ENCODE measurements at regions not wholly inside any gene's neighbourhood (a gene's known extent, or its start where the extent isn't known, plus 50 kb on each side); places are given as distances from the start of the nearest gene placed in this dataset.
A peak's percentile ranks its signal among the peaks of the same experiment; 100 is the strongest.

GRCh38 chr1:108050911-108051629 lies 86.1 kb upstream of the VAV3 start:
- no peak for DNase-seq (ENCODE audit: low spot score)

DNA sequence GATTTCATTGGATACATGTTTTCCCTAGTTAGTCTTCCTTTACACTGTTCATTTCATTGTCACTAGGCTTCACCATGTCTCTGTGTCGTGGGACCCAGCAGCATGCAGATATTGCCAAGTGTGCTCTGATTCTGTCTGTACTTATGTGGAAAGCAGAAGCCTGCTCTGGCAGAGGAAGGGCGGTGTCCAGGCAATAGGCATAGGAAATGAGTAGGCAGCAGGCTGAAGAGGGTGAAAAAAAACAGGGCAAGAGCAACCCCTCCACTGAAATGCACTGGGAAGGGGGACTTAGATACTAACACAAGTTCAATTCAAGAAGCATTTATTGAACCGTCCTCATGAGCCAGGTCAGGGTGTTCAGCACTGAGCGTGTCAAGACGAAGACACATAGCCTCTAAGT lies 85.2 kb upstream of the VAV3 start:
- DNase-seq (ENCODE audit: low spot score): no peak

DNA sequence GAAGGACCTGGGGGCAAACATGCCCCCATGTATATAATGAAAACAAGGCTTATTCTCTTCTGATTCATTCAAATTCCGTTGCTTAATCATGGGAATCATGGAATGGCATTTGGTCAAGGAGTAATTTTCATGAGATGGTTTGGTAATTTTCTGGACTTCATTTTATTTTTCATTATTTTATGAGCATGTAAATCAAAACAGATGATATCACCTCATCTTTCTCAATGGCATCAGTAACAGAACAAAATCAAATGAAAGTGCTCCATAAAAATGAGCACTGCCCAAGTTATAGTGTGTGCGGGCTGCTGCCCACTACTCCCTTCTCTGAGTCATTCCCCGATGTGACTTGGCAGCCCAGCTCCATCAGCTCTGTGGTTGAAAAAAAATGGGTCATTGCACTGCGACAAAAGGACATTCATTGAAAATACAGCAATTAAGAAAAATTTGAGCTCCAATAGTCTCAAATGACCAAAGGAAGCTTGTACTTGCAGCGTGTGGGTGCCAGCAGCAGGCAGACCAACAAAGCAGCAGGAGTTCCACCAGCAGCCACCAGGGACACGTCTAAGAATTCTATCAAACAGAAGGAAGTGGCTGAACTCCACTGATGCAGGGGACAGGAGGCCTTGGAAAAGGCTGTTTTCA lies 84.3 kb upstream of the VAV3 start:
- DNase-seq (ENCODE audit: low spot score): peak; percentile 50

GRCh38 chr1:108048301-108049177 lies 83.6 kb upstream of the VAV3 start:
- no peak for DNase-seq (ENCODE audit: low spot score)

DNA sequence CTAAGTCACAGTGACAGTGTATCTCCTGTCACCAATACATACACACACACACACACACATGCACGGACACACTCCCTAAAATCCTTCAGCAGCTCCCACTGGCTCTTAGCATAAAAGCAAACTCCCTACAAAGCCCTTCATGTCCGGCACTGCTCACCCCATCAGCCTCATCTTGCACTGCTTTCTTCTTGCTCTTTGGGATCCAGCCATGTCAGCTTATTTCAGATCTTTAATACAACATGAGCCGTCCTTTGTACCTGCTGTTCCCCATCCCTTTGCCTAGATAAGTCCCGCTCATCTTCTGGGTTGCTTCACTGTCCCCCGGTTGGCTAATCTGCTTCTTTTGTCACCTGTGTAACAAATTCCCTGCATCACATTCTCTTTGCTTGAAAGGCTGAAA lies 82.1 kb upstream of the VAV3 start:
- DNase-seq (ENCODE audit: low spot score): no peak

GRCh38 chr1:108046026-108046425 lies 81.0 kb upstream of the VAV3 start:
- no peak for DNase-seq (ENCODE audit: low spot score)

DNA sequence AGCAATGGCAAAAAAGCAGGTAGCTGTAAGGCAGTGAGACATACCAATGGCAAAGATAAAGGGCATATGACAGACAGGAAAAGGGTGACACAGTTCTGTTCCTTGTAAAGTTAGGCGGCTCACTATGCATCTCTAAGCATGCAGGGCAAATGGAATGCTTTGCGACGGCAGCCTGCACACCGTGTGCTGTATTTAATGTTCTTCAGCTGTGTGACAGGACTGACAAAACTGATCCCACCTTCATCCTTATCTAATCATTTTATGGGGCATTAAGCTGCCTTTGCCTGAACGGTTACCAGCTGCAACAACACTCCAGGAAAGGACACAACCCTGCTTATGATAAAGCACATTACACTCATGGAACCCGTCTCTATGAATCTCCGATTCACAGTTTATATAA lies 80.5 kb upstream of the VAV3 start:
- no peak for DNase-seq (ENCODE audit: low spot score)

DNA sequence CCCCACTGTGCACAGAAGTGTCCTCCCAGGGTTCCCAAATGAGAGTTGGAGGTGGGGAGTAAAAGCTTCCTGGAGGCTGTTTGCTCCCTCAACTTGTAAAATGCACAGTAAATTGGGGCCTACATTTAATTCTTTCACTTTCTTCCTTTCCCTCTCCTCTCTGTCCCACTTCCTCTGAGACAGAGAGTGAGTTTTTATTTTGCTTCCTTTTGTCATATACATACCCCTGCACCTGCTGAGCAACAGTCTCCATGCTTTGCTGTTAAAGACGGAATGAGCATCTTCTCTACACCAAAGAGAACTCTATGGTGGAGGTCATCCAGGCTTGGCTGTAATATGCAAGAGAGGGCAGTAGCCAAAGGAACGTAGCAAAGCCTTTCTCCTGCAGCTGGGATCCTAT lies 79.3 kb upstream of the VAV3 start:
- no peak for DNase-seq (ENCODE audit: low spot score)

- no peak for DNase-seq (ENCODE audit: low spot score)
These were observed 78.7 kb upstream of the VAV3 start for GRCh38 chr1:108043707-108044106.

- DNase-seq (ENCODE audit: low spot score): no peak
These were observed 77.6 kb upstream of the VAV3 start for GRCh38 chr1:108042610-108043009.

DNA sequence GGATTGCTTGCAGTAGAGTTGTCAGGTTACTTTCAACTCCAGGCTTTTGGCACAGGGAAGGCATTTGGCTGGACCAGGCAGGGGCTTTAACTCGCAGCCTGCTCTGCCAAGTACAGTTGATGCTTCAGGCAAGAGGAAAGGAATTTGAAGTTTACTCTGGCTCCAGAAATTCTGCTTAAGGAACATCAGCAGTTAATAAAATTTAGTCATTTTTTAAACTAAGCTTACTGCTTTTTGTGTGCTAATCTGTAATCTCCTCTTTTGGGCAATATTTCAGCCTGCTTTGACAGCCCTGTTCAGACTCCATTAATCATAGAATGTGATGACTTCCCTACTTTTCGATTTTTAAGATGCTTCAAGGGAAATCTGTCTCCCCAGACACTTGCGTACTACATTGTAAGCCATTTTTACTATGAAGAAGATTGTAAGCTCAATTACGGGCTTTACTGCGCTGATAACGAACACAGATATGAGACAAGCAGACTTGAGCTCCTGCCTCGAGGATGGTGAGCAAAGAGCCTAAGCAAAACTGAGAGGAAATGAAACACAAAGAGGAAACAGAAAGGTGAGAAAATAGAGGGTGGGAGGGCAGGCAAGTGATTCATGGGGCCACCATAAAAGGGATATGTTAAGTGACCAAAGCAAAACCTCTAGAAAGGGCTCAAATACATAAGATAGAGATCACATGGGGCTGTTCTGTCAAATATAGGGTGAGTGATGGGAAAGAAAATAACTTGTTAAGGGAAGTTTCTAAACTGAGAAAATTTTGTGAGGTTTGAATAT lies 76.6 kb upstream of the VAV3 start:
- no peak for DNase-seq (ENCODE audit: low spot score)

DNA sequence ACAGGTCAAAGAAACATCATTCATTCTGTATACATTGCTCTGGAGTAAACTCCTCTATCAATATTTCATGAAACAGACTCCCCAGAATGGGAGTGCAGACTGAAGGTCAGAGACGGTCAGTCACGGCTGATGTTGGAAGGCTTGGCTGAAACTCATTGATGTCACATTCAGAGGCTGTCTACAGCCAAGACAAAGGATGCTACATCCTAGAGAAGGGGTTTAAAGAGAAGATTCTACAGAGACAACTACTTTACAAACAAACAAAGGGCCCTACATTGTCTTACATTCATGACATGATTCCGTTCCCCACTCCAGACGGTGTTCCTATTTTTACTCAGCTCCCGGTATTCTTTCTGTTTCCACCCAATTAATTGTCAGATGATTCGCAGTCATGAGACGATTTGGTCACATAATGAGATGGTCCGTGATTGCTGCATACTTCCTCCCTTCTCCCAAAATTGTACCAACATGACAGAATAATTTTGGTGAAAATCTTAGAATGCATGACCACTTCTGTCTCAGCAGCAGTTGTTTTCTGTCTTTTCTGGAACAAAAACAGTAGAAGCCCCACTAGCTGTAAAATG lies 73.8 kb upstream of the VAV3 start:
- no peak for DNase-seq (ENCODE audit: low spot score)

DNA sequence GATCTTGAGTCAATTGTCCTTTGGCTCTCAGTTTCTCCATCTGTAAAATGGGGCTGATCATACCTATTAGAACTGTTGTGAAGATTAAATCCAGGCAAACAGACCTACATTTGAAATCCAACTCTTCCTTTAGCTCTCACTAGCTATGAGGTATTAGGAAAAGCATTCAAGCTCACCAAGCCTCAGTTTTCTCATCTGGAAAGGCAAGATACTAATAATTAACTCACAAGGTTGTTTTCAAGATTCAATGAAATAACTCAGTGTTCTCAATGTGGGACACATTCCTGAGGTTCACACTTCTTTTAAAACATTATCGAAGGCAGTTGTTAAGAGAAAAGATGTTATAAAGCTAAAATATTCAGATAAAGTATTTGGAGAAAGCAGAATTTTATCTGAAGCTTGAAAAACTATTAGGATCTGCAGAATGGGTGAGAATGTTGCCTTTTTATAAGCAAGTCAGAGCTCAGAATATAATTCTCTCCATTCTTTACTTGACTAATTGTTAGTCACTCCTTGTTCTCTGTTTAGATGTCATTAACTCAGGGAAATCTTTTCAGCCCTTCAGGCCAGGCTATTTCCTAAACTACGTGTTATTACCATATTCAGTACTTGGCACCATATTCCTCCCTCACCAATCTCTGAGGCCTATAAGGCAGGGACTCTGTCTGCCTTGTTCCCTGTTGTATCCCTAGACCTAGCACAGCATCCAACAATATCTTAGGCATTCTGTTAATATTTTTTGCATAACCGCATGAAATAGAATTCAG lies 72.0 kb upstream of the VAV3 start:
- no peak for DNase-seq (ENCODE audit: low spot score)

DNA sequence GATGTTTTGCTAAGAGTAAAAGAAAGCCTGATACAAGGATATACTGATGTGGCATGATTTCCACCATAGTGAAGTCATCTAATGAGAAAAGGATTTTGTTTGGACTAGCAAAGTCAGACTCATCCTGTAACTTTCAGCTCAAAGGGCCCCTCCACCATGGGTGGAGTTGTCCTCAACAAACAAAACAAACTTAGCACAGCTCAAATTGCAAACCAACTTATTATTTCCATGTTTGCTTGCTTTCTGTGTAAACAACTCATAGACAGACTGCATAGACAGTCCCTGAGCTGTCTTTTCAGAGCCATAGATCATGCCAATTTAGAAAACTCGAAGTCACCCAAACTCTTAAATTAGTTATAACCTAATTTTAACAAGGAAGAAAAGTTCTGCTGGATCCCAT lies 69.4 kb upstream of the VAV3 start:
- DNase-seq (ENCODE audit: low spot score): no peak

- DNase-seq (ENCODE audit: low spot score): no peak
These were observed 68.6 kb upstream of the VAV3 start for GRCh38 chr1:108033550-108033951.

- no peak for DNase-seq (ENCODE audit: low spot score)
These were observed 63.9 kb upstream of the VAV3 start for GRCh38 chr1:108028841-108029388.

GRCh38 chr1:108027389-108027788 lies 62.4 kb upstream of the VAV3 start:
- DNase-seq (ENCODE audit: low spot score): no peak

DNA sequence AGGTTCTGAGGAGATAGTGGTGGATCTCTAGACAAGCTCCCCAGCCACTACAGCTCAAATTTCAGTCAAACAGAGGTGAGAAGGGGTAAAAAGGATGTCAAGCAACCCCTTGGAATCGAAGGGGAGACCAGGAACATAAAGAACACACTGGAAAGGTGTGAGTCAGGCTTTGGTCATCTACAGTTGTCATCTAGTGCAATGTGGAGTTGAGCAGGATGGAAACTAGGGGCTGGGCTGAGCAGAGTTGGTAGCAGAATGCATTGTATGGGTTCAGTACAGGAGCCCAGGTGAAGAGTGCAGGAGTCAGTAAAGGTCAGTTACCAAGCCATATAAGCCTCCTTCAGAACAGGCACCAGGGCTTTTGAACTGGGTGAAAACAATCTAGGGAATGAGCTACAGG lies 52.7 kb upstream of the VAV3 start:
- no peak for DNase-seq (ENCODE audit: low spot score)

DNA sequence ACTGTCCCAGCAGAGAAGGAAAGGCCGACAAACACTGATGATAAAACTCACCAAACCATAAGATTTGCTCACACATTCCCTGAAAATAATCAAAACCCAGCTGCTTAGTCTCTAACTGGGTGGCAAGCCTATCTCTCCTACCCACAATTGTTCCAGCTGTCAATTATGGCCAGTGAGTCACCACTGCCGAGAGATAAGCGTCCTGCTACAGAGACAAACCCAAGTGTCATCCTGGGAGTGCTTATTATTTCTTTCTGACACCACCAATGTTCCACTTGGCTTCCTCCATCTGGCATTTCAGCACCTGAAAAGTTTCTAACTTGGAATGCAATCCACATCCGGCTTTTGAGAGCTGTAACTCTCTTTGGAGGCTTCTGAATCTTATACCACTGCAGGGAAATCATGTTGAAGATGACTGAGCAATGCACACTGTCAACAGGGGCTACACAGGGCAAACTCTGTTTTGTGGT lies 51.5 kb upstream of the VAV3 start:
- no peak for DNase-seq (ENCODE audit: low spot score)

Measured in D341Med (cell line).